ENCODE measurements at regions not wholly inside any gene's neighbourhood (a gene's known extent, or its start where the extent isn't known, plus 50 kb on each side); places are given as distances from the start of the nearest gene placed in this dataset.

GRCh38 chr15:91795235-91795634 lies 58.3 kb upstream of the SLCO3A1 start:
- RAD21 ChIA-PET (ENCODE audit: low non-redundant PET in 1 of 2, low total read pairs in 2 of 2, uncharacterized antibody in 2 of 2, unreplicated experiment in 2 of 2) = no interaction called here

More at GRCh38 chr15:91795235-91795634, 58.3 kb upstream of the SLCO3A1 start:
- TF ChIP-seq YY1 (IDR thresholded peaks at IDR 0.05; ENCODE audit: extremely low read depth, insufficient replicate concordance, low read depth, low read length) (no peak), REST (IDR thresholded peaks at IDR 0.05; ENCODE audit: low read depth) (no peak), SIN3A (IDR thresholded peaks at IDR 0.05; ENCODE audit: low read depth) (no peak)
- Histone ChIP-seq H3K36me3 (ENCODE audit: control insufficient read depth in 1 of 2, insufficient read depth in 2 of 2, low read length in 2 of 2) (no peaks in the 10 kb centered on the region), H3K9me3 (ENCODE audit: control insufficient read depth in 1 of 2, insufficient read depth in 1 of 2, low read depth in 1 of 2, low read length in 2 of 2) (no peaks in the 10 kb centered on the region), H3K9me2 (ENCODE audit: insufficient read depth) (no peaks in the 10 kb centered on the region), H3K79me2 (ENCODE audit: insufficient read depth, low read length) (no peaks in the 10 kb centered on the region), H3K9ac (ENCODE audit: low read length) (no peak overlapping the region), H3K27me3 (ENCODE audit: insufficient read depth, low read length) (peaks cover 15% of the 10 kb centered on the region; the same call in 1 of the 2 replicates), H3K4me1 (ENCODE audit: control insufficient read depth in 1 of 2, insufficient read depth in 2 of 2, low read length in 2 of 2) (no peaks in the 10 kb centered on the region), H3K4me2 (ENCODE audit: low read length) (no peak overlapping the region), H2AFZ (ENCODE audit: low read depth, low read length, poor library complexity, severe bottlenecking) (no peak overlapping the region), H3K27ac (ENCODE audit: low read depth, low read length) (no peak overlapping the region), H3K4me3 (replicated peaks in 1 of 2; ENCODE audit: low read depth in 1 of 2, low read length in 2 of 2) (no peak overlapping the region), H4K20me1 (ENCODE audit: insufficient read depth) (no peaks in the 10 kb centered on the region)
- DNase-seq (ENCODE audit: low read depth, low spot score) (no peak), ATAC-seq (no peak)
- no TSS peak for BruUV-seq (replicated peaks)
- CTCF ChIA-PET = no interaction called here
- intact Hi-C loops (cut with micrococcal nuclease) = no loop called here
- POLR2A ChIA-PET = no interaction called here

Measured in HCT116 (cell line).